ENCODE measurements at regions not wholly inside any gene's neighbourhood (a gene's known extent, or its start where the extent isn't known, plus 50 kb on each side); places are given as distances from the start of the nearest gene placed in this dataset.
"Not testable (repeated sequence)": the region's sequence is repeated elsewhere in the genome, so short reads cannot be mapped to it uniquely, and the experiment has no call there.

- DNase-seq (ENCODE audit: low spot score), result no peak
- Histone ChIP-seq H3K4me3 (no peak overlapping the region), H3K4me1 (replicated peaks) (no peaks in the 10 kb centered on the region), H3K27ac (no peak overlapping the region), H3K27me3 (replicated peaks; ENCODE audit: insufficient read depth) (no peaks in the 10 kb centered on the region), H3K36me3 (no peaks in the 10 kb centered on the region), H3K9me3 (no peaks in the 10 kb centered on the region)
- 87% methylated on average over 4 of the region's 4 CpGs for WGBS
- TF ChIP-seq POLR2AphosphoS5 (IDR thresholded peaks at IDR 0.05), result no peak
- TF ChIP-seq CTCF (IDR thresholded peaks at IDR 0.05), result no peak
- TF ChIP-seq POLR2A (IDR thresholded peaks at IDR 0.05), result no peak
- intact Hi-C loops (cut with DNase I), result no loop called here
Measured at GRCh38 chr18:51346404-51346803, 148.9 kb upstream of the MEX3C start.

DNA sequence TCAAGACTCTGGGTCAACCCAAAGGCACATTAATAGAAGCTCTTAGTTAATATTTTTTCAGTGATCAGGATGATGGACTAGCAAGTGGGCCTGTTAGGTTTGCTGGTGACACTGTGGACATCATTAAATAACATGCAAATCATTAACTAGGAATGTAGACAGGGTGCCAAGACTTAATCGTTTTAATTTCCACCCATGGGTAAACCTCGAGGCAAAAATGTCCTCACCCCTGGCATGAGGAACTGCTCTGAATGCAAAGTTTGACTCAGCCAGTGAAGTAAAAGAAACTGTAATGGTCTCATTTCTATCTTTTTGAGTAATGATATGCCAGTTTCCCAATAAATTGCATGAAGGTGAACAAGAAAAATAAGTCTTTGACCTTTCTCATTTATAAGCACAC is 152.6 kb upstream of the MEX3C start:
- Histone ChIP-seq H3K36me3 (no peaks in the 10 kb centered on the region), H3K4me1 (replicated peaks) (no peaks in the 10 kb centered on the region), H3K9me3 (no peaks in the 10 kb centered on the region), H3K4me3 (no peak overlapping the region), H3K27ac (no peak overlapping the region), H3K27me3 (replicated peaks; ENCODE audit: insufficient read depth) (no peaks in the 10 kb centered on the region)
- 48% methylated on average over 2 of the region's 2 CpGs for WGBS
- no peak for DNase-seq (ENCODE audit: low spot score)
- TF ChIP-seq POLR2A (IDR thresholded peaks at IDR 0.05), result no peak
- no peak for TF ChIP-seq CTCF (IDR thresholded peaks at IDR 0.05)
- no peak for TF ChIP-seq POLR2AphosphoS5 (IDR thresholded peaks at IDR 0.05)
- intact Hi-C loops (cut with DNase I), result no loop called here

GRCh38 chr18:51355841-51356240 is 158.4 kb upstream of the MEX3C start:
- Histone ChIP-seq H3K27ac (no peak overlapping the region), H3K9me3 (no peaks in the 10 kb centered on the region), H3K4me3 (no peak overlapping the region), H3K4me1 (replicated peaks) (no peaks in the 10 kb centered on the region), H3K27me3 (replicated peaks; ENCODE audit: insufficient read depth) (no peaks in the 10 kb centered on the region), H3K36me3 (no peaks in the 10 kb centered on the region)
- 43% methylated on average over 2 of the region's 2 CpGs for WGBS
- no peak for DNase-seq (ENCODE audit: low spot score)
- TF ChIP-seq CTCF (IDR thresholded peaks at IDR 0.05) (no peak), POLR2AphosphoS5 (IDR thresholded peaks at IDR 0.05) (no peak), POLR2A (IDR thresholded peaks at IDR 0.05) (no peak)
- intact Hi-C loops (cut with DNase I), result no loop called here

DNA sequence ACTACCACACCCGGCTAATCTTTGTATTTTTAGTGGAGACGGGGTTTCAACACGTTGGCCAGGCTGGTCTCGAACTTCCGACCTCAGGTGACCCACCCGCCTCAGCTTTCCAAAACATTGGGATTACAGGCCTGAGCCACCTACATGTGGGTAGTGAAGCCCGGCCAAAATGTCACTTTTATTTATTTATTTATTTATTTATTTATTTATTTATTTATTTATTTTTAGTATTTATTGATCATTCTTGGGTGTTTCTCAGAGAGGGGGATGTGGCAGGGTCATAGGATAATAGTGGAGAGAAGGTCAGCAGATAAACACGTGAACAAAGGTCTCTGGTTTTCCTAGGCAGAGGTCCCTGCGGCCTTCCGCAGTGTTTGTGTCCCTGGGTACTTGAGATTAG is 162.8 kb upstream of the MEX3C start:
- H3K4me1 ChIP-seq (replicated peaks); intact Hi-C loops (cut with DNase I); H3K9me3 ChIP-seq; H3K4me3 ChIP-seq; H3K36me3 ChIP-seq; H3K27ac ChIP-seq; H3K27me3 ChIP-seq (replicated peaks; ENCODE audit: insufficient read depth); DNase-seq (ENCODE audit: low spot score): not testable (repeated sequence)
- WGBS, result 96% methylated on average over 7 of the region's 10 CpGs

DNA sequence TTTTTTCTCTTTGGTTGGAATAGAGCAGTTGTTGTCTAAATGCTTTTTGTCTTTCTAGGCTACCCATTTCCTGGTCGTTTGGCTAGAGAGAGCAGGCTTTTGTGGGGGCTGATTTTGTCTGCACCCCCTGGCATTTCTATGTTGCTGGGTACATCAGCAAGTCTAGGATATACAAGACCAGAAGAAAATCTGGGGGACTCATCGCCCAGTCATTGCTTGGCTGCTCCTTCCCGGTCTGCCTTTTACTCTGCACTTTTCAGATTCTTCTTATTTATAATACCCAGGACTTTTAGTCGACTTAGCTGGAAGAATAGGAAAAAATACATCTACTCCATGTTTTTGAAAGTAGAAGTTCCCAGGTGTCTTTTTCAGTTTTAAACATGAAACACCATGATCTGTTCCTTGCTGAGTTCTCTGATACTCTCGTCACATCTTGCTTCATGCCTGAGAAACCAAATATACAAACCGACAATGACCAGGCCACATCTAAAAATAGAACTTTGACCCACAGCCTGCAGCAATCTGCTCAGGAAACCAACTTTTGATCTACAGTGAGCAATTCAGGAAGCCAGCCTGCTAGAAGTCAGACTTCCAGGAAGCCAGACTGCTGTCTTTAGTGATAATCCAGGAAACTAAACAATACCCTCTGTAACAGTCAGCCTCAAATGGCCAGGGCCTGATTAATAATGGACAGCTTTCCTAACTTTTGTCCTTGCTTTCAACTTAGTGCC is 163.8 kb upstream of the MEX3C start:
- Histone ChIP-seq H3K27ac (no peak overlapping the region), H3K4me3 (no peak overlapping the region), H3K4me1 (replicated peaks) (no peaks in the 10 kb centered on the region), H3K27me3 (replicated peaks; ENCODE audit: insufficient read depth) (no peaks in the 10 kb centered on the region), H3K36me3 (no peaks in the 10 kb centered on the region), H3K9me3 (no peaks in the 10 kb centered on the region)
- TF ChIP-seq CTCF (IDR thresholded peaks at IDR 0.05), result no peak
- no peak for TF ChIP-seq POLR2A (IDR thresholded peaks at IDR 0.05)
- TF ChIP-seq POLR2AphosphoS5 (IDR thresholded peaks at IDR 0.05), result no peak
- DNase-seq (ENCODE audit: low spot score), result no peak
- 73% methylated on average over 6 of the region's 6 CpGs for WGBS
- intact Hi-C loops (cut with DNase I), result no loop called here
